SW 1271 (cell line): ENCODE measurements at regions not wholly inside any gene's neighbourhood (a gene's known extent, or its start where the extent isn't known, plus 50 kb on each side); places are given as distances from the start of the nearest gene placed in this dataset.

Source experiments
- DNase-seq, 2 experiments: peaks; one replicate each; lab custom pipeline; 2025; lab: John Stamatoyannopoulos, UW

GRCh38 chr4:13182133-13182532, 302.0 kb downstream of the RAB28 start:
- no peak for DNase-seq

GRCh38 chr4:13181681-13182080, 302.5 kb downstream of the RAB28 start:
- DNase-seq, result no peak

- no peak for DNase-seq
Observed at GRCh38 chr4:13180701-13181100, 303.4 kb downstream of the RAB28 start.

DNA sequence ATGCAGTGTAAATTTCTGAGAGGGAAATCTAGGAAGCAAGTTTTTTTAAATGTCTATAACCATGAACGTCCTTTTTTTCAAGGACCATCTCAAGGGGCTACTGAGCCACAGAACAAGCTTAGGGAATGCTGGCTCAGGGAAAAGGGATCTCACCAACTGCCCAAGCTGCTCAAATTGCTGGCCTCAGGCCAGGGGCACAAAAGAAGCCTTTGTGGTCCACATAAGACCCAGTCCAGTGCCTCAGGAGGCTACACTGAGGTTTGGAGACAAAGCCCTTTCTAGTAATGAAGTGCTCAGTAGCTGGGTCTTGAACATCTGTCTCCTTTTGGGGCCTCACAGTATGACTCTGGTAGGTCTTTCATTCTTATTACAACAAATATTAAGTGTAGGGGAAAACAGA, 305.5 kb downstream of the RAB28 start:
- DNase-seq, result no peak

GRCh38 chr4:13176741-13177142, 307.4 kb downstream of the RAB28 start:
- no peak for DNase-seq

GRCh38 chr4:13174926-13175325, 309.2 kb downstream of the RAB28 start:
- no peak for DNase-seq

DNA sequence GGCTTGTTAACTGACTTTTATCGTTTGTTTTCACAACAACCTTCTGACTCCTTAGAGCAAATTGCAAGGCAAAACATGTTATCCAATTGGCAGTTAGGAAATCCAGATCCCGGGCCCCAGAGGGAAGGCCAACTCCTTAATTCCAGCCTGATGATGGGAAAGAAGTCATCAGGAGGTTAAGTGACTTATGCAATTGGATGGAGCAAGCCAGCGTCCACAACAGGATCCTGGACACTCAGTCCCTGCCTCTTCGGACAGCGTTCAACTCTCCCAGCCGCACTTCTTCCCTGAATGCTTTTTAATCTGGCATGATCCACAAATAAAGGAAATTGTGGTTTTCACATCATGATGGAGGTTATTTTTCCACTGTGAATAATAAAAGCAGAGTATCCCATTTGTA, 310.1 kb downstream of the RAB28 start:
- DNase-seq, result no peak

GRCh38 chr4:13171292-13172057, 312.7 kb downstream of the RAB28 start:
- DNase-seq, result no peak

DNA sequence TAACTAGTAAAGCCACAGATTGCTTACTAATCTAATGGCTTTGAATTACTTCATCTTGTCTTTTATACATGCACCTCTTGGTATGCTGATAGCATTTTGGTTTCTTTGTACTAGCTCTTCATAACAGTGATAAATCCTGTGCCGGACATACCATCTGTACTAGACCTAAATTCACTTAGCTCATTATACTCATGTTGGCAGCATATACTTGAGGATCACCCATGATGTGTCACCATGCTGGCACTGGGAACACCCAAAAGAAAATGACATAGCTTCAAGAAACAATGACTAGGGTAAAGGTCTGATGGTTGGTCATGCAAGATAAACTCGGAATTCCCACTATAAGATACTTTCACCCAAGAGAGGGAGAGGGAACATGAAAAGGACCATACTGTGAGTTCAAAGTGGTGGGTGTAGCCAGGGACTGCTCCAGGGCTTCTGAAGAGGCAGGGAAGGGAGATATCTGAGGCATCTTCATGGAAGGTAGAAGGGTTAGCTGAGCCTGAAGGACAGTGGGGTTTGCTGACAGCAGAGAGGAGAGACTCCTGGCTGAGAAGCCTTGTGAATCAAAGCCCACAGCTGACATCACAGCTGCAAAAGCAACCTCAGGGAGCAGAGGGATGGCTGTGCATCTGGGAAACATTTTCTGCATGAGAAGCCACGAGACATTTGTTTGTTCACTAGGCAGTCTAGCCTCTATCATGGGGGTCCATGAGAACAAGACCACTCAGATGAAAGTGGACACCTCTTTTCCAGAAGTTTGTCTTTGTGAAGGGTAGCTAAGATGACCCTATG, 314.2 kb downstream of the RAB28 start:
- DNase-seq, result no peak

DNA sequence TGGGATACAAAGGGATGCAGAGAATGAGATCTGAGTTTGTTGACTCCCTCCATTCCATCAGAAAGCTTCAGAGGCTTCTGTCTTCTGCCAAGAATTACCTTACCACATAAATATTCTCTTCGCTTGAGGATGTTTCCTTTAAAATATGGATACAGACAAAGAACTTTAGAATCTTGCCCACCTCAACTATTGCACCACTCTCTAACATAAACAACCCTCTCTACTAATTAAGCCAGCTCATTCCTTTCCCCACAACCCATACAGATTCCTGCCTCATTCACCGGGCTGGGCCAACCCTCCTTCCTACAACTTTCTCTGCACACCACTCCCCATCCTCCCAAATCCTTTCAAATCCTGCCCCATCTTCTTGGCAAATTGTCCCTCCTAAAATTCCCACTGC, 315.8 kb downstream of the RAB28 start:
- no peak for DNase-seq

DNA sequence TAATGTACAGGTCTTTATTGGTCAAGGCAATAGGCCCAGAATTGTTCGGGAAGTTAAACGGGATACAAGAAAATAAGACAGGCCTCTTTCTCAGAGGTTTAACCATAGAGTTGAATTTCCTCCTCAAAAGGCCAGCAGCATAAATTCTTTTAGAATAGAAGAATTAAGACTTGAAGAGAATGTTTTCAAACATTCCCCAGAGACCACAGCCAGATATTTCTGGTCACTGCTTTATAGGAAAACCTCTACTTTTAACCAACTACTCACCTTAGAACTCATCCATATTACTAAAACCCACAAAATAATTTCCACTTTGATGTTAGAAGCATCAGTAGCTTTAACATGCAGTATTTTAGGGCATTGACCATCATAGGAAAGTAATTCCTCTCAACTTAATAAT, 317.9 kb downstream of the RAB28 start:
- DNase-seq, result no peak

GRCh38 chr4:13164783-13165331, 319.3 kb downstream of the RAB28 start:
- DNase-seq, result no peak

DNA sequence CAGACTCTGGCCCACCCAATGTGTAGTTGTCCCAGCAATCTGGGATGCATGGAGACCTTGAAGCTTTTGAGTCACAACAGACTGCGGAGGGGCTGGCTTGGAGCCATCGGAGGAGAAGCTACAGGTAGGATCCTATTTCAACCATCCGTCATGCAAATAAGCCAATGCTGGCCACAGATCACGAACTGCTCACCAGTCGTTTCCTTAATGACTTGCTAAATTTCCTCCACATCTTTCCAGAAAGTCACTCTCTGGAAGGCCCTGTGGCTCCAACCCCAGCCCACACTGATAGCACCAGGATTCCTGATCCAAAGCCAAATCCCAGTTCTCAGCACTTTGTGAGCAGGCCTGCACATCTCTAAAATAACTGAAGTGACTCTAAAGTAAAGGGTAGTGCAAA, 321.3 kb downstream of the RAB28 start:
- DNase-seq, result no peak

DNA sequence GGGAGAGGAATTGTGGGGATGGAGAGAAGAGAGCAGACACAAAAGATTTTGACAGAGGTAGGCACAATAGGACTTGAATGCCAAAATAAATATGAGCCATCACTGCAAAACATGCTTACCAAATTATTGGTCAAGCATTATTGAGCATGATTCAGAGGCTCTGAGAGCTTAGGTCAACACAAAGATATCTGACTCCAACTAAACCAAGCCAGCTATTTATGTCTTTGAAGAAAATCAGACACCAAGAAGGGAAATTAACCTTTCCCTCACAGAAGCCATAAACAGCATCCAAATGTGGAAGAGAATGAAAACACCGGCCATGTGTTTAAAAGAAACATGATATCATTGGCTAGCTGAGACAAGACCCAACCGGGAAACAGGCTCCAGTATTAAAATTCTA, 323.2 kb downstream of the RAB28 start:
- no peak for DNase-seq

DNA sequence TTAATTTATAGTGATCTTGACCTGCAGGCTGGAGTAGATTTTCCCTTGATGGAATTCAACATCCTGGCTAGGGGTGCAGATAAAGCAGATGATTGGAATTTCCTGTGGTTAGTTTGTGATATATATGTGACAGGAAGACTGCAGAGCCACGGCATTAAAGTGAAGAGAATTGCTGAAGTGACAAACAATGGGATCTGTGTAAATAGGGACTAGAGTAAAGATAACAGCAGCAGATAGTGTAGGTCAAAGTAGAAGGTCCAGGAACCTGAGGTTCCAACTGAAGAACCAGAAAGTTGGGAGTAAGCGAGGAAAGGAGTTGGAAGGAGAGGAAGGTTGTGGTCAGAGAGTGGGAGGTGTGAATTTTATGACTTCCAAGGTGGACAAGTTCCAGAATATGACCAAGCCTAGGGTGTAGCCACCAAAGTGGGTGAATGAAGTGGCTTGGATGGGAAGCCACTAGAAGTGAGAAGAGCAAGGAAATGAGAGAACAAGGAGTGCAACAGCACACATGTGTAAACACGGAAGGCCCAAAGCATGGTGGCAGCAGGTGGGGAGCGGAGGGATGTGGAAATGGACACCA, 325.0 kb downstream of the RAB28 start:
- peak in 1 of 2 experiments; percentile 34 for DNase-seq

- DNase-seq, result no peak
Observed at GRCh38 chr4:13151194-13151593, 332.9 kb downstream of the RAB28 start.

DNA sequence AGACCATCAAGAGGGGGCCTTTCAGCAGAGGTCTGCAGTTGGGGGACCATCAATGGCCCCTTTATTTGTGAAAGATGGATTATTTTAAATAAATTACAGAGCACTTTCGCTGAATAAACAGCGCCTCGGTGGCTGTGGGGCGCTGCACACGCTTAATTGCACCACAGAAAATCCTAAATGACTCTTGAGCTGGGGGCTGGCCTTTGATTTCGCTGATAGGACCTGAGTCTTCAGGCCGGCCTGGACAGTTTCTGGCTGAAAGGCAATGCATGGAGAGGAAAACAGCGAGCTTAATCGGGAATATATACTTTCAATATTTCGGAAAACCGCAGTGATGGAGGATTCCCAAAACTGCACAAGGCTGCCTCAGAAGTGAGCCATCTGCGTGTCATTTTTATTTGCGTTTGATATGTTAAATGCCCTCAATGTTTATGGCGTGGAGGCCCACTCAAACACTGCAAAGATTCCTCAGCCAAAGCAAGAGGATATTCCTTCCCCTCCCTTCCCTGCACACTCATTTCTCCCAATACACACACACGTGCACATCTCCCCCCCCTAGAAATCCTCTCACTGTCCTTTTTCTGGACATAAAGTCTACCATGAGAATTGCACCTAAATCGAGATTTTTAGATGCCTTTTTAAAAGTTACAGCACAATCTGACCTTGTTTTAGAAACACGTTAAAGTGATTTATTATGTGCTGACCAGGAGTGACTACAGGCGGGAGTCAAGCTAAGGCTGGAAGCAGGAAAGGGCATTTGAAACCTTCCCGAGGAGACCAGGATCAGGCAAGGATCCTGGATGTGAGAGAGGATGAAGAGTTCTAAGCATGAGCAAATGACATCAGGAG, 340.7 kb downstream of the RAB28 start:
- no peak for DNase-seq

GRCh38 chr4:13142726-13143125, 341.4 kb downstream of the RAB28 start:
- DNase-seq, result no peak

DNA sequence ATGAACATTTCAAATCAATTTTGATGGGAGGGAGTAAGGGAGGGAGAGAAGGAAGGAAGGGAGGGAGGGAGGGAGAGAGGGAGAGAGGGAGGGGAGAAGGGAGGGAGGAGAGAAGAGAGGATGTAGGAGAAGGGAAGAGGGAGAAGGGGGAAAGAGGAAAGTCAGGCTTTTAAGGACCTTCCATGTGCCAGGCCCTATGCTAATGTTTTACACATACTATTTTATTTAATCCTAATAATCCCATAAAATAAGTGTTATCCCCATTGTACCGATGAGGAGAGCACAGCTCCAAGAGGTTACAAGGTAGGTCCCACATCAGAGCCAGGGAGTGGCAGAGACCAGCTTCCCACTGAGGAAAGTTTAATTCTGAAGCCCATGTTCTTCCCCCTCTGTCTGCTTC, 341.9 kb downstream of the RAB28 start:
- no peak for DNase-seq

- no peak for DNase-seq
Observed at GRCh38 chr4:13137390-13137789, 346.8 kb downstream of the RAB28 start.

DNA sequence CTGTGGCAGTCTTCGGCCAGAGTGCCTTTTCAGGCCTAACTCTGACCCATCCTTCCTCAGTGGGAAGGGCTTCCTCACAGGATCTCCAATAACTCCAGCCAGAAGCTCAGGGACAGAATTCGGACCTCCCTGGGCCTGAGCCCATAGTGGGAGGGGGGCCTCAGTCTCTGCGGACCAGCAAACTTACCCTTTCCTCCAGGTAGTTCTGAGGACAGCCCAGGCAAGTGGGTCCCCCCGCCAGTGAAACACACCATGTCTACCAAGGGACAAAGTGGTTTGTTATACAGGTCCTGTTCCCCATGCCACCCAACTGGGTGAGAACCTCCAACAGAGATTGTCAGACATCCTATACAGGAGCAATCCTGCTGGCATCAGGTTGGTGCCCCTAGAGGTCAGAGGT, 350.4 kb downstream of the RAB28 start:
- DNase-seq, result no peak

GRCh38 chr4:13130848-13131247, 353.3 kb downstream of the RAB28 start:
- no peak for DNase-seq
